ENCODE measurements at regions not wholly inside any gene's neighbourhood (a gene's known extent, or its start where the extent isn't known, plus 50 kb on each side); places are given as distances from the start of the nearest gene placed in this dataset.

- TF ChIP-seq POLR2AphosphoS5 (IDR thresholded peaks at IDR 0.05; ENCODE audit: low read depth, low read length), result no peak
- TF ChIP-seq REST (IDR thresholded peaks at IDR 0.05; ENCODE audit: insufficient read depth in 1 of 2, low read depth in 2 of 2, low read length in 2 of 2), result no peak
- TF ChIP-seq TAF1 (IDR thresholded peaks at IDR 0.05; ENCODE audit: borderline replicate concordance, insufficient read depth, low read length), result no peak
- TF ChIP-seq SIN3A (IDR thresholded peaks at IDR 0.05; ENCODE audit: borderline replicate concordance, insufficient read depth, low read length), result no peak
Measured at GRCh38 chr4:18578307-18578706, 556.8 kb upstream of the LCORL start.

Measured in PFSK-1 (cell line).